SHP77 treated with DMSO at 0.1 percent for 48 hours (cell line): ENCODE measurements at regions not wholly inside any gene's neighbourhood (a gene's known extent, or its start where the extent isn't known, plus 50 kb on each side); places are given as distances from the start of the nearest gene placed in this dataset.

Experiments used
- DNase-seq: peaks from one replicate; lab custom pipeline; 2025; lab: John Stamatoyannopoulos, UW

DNA sequence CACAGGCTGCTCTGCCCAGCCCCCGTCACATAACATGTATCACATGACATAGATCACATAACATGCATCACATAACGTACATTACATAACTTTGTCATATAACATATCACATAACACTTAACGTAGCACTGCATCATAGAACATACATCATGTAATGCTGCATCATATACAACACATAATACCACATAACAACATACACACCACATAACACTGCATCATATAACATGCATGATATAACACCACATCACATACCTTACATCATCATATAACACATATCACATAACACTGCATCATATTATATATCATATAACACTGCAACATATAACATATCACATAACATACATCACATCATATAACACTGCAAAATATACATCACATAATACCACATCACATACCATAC lies 83.8 kb downstream of the AXIN2 start:
- DNase-seq = no peak

DNA sequence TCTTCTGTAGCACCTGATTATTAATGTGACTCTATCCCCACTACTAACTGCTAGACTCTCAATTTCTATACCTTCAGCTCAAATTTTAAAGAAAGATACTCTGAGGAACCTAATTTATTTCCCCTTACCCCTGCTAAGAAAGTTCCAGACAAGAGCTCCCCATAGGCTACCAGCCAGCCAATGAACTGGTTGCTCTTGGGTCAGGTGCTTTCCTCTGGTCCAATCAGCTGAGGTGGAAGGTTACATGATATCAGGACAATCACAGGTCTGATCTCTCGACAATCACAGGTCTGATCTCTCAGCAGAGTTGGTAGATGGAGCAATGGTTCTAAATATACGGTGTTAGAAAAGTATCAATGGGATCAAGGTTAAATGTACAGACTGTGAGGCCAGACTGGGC lies 86.8 kb downstream of the AXIN2 start:
- DNase-seq = no peak

- DNase-seq = no peak
Measured at GRCh38 chr17:65473985-65474384, 87.5 kb downstream of the AXIN2 start.

- DNase-seq = no peak
Measured at GRCh38 chr17:65473363-65473762, 88.1 kb downstream of the AXIN2 start.

- no peak for DNase-seq
Measured at GRCh38 chr17:65472666-65473309, 88.7 kb downstream of the AXIN2 start.

DNA sequence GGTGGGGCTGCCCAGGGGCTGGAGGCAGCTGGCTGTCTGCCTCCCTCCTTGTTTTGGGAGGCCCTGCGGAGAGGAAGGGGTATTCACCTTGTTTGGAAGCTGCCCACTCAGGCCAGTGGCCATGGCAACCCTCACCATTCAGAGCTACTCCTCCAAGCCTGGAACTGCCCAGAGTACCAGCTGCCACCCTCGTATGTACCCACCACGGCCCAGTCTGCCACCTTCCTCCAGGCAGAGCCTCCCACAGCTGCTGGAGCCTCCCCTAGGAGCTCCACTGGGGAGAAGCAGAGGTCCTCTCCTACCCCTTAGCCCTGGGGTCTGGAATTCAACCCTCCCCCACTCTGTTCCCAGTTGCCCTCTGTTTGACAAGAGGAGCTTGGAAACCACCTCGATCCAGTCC lies 90.7 kb downstream of the AXIN2 start:
- no peak for DNase-seq

DNA sequence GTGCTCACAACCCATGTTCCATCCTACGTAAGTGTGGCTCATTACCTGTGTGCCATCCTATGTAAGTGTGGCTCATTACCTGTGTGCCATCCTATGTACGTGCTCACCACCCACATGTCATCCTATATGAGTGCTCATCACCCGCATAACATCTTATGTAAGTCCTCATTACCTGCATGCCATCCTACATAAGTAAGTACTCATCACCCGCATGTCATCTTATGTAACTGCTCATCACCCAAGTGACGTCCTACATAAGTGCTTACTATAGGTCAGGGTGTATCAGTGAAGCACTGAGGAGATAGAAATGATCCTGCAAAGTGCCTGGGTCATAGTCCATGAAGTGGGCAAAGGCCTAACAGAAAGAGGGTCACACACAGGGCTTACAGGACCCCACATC lies 93.1 kb downstream of the AXIN2 start:
- no peak for DNase-seq

GRCh38 chr17:65467156-65467555 lies 94.3 kb downstream of the AXIN2 start:
- DNase-seq = no peak

- DNase-seq = no peak
Measured at GRCh38 chr17:65466547-65466946, 94.9 kb downstream of the AXIN2 start.

DNA sequence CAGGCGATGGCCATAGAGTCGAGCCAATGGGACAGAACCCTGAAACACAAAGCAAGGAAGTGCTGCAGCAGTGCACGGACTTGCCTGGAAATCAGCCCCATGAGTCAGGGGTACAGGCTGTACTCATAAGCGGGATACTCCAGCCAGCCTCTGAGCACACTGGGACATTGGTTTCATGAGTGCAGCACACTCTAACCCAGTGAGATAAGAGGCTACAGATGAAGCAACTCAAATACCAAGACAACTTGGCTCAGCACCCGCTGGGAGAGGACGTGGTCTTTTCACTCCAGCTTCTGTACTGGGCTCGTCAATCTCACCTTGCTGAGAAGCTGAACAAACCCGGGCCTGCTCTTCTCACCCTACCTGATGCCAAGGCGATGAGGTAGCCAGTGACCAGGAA lies 98.2 kb downstream of the AXIN2 start:
- no peak for DNase-seq

DNA sequence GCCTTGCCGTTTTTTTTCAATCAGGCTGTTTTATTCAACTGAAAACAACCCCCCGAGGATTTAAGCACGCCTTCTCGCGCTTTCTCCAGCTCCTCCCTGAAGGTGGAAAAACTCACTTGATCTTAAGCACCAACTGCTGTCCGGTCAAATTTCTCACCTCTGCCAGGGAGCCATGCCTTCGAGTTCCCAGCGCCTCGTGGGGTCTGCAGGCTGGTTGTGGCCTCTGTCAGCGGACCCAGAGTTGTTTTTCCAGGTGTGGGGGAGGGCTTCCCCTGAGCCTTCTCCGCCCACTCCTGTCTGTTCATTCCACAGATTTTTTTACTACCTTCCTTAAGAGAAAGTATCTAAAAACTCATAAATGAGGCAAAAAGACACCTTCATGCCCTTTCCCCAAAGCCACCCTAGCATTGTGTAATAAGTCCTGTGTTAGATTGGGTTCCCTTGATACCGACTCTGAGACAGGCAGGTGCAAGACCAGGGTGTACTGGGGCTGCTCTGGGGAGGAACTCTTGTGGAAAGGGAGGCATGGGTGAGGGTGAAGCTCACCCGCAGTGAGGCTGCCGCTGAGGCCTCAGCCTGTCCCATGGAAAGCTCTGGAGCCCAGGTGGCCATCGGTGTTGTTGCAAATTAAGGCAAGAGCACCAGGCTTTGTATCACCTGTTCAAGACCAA lies 101.6 kb downstream of the AXIN2 start:
- DNase-seq = no peak

DNA sequence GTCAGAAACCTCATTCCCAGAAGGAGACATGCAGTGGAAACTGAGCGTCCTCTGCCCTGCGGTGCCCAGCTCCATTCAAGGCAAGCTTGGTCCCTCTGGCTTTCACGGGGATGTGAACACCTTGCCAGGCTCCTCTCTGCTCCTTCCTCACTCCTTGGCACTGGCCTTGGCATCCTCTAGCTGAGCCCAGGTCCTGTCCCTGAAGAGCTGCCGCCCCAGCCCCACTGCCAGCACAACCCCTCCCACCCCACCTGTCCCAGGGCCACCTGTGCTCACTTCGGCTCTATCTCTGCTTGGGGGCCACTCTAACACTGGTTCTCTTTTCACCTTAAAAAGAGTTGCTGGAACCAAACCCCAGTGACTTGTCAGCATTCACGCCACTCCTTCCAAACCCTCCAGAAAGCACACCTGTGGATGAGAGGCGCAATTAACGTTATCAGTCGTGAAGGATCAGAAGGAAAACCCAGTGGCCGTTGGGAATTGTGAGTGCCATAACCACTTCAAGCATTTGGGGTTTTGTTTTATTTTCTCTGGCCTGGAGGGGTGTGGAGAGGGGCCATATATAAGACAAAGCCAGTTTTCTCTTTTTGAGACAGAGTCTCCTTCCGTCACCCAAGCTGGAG lies 103.7 kb downstream of the AXIN2 start:
- DNase-seq = no peak

GRCh38 chr17:65457183-65457582 lies 104.3 kb downstream of the AXIN2 start:
- DNase-seq = no peak

- DNase-seq = no peak
Measured at GRCh38 chr17:65456368-65457151, 104.9 kb downstream of the AXIN2 start.

GRCh38 chr17:65455972-65456343 lies 105.5 kb downstream of the AXIN2 start:
- no peak for DNase-seq

- no peak for DNase-seq
Measured at GRCh38 chr17:65455154-65455971, 106.1 kb downstream of the AXIN2 start.

- no peak for DNase-seq
Measured at GRCh38 chr17:65453204-65453931, 108.1 kb downstream of the AXIN2 start.

DNA sequence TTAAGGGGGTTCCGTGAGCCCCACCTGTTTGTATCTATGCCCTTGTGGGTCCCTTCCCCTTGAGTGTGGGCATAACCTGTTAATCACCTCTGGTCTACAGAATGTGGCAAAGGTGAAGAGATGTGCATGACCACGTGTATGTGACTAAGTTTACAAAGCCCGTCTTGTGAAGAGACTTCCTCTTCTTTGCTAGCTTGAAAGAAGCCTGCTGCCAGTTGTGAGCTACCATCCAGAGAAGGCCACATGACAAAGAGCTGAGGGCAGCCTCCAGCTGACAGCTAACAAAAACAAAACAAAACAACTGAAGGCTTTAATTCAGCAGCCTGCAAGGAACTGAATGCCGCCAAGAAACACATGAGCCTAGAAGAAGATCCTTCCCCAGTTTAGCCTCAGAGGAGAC lies 112.0 kb downstream of the AXIN2 start:
- DNase-seq = no peak

DNA sequence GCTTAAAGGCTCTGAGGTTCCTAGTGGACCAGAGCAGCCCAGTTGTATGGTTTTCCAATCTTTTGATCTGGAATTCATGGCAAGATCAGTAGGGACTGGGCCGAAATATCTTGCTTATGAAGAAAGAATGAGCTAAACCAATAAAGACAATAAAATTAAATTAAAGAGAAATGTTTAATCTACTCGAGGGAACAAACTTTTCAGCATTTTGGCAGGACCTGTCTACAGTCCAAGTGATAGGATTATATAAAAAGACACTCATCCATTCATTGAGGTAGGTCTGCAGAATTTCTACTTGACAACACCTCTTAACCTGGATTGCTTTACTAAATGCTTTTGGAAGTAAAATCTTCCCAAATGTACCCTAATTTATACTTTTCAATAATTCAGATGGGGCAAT lies 113.6 kb downstream of the AXIN2 start:
- no peak for DNase-seq

- DNase-seq = no peak
Measured at GRCh38 chr17:65446838-65447526, 114.5 kb downstream of the AXIN2 start.

DNA sequence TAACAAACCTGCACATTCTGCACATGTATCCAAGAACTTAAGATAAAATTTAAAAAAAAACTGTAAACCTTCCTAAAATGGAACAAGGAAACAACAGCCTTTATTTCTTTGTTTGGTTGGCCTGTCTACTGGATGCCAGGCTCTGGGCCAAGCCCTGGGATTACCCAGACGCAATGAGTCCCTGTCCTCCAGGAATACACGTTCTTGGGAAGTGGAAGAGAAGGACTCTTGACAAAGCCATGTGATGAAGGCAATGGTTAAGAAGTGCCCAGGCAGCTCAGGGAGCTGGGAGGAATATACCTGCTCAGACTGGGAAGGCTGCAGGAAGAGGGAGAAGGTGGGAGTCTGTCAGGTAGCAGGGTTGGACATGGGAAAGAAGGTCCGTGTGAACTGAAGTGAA lies 115.4 kb downstream of the AXIN2 start:
- DNase-seq = no peak
